Activated CD4-positive, CD25-positive, alpha-beta regulatory T cell treated with anti-CD3 and anti-CD28 coated beads, Interleukin-2, amount 50 U/mL, for 72 hours (primary cell): ENCODE measurements at regions not wholly inside any gene's neighbourhood (a gene's known extent, or its start where the extent isn't known, plus 50 kb on each side); places are given as distances from the start of the nearest gene placed in this dataset.

Experiments
- DNase-seq: peaks from one replicate; pipeline ENCODE4 v3.0.0; 2021

- DNase-seq, result no peak
Observed at GRCh38 chr3:127394031-127394430, 106.2 kb upstream of the PRR20G start.

- no peak for DNase-seq
Observed at GRCh38 chr3:127393131-127393820, 105.4 kb upstream of the PRR20G start.

- no peak for DNase-seq
Observed at GRCh38 chr3:127392156-127392490, 104.3 kb upstream of the PRR20G start.

DNA sequence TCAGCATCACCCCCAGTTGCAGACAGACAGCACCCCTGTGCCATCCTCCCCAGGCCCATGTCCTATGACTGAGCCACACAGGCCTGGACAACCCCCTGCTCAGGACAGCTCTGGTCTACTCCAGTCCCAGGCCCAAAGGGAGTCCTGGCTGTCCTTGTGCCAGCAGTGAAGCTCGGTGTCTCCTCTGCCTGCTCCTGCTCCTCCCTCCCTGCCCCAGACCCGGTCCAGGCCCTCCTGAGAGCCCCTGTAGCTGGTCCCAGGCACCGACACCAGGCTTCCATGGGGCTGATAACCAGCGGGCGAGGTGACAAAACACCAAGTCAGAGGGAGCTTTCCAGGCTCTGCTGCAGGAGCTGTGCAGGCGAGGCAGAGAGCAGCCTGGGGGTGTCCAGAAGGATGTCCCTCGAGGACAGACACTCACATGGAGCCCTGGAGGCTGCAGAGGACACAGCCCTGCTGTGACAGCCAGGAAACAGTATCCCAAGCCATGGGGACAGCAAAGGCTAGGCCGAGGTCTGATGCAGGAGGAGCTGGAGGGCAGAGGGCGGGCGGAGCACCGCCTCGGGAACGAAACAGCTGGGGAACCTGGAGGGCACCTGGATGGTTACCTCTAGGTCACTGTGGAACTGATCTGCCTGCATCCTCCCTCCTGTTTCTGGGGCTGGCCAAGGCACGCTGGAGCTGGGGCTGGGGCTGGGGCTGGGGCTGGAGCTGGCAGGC is 103.8 kb upstream of the PRR20G start:
- no peak for DNase-seq

DNA sequence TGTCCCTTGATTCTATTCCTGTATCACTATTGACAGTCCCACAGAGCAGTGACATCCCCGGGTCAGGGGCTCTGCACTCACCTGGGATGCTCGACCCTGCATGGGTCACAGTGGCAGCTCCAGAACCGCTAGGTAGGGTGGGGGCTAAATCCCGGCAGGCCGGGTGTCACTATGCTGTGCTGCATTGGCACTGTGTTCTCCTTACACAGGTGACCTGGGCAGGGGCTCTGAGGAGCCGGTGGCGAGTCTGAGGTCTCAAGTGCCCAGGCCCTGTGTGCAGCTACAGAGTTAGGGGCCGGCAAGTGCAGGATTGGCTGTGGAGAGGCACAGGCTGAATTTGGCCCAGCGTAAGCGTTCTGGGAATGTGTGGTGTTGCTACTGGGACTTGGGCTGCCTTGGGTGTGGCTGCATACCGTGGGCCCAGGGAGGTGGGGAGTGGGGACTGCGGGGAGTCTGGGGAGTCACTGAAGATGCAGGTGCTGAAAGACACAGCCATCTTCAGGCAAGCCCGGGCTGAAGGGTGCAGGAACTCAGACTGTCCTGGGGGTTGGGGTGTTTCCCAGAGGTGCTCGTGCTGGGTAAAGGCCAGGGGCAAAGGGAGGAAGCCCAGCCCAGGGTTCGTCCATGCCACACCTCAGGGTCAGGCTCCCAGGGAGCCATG is 102.6 kb upstream of the PRR20G start:
- DNase-seq, result no peak

GRCh38 chr3:127389913-127390312 is 102.1 kb upstream of the PRR20G start:
- DNase-seq, result no peak

DNA sequence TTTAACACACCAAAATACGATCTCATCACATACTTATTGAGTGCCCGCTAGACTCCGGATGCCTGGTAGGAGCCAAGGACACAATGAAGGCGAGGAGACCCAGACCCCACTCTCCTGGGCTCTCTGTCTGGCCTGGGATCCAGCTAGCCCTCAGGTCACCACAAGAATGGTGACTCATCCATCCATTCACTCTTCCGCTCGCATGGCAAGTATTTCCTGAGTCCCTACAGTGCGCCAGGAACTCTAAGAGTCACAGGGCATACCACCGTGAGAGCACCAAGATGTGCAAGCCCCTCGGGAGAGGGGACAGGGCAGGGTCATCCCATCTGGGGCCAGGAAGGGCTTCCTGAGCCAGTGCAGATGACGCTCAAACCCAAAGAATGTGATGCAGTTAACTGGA is 101.6 kb upstream of the PRR20G start:
- DNase-seq, result no peak

DNA sequence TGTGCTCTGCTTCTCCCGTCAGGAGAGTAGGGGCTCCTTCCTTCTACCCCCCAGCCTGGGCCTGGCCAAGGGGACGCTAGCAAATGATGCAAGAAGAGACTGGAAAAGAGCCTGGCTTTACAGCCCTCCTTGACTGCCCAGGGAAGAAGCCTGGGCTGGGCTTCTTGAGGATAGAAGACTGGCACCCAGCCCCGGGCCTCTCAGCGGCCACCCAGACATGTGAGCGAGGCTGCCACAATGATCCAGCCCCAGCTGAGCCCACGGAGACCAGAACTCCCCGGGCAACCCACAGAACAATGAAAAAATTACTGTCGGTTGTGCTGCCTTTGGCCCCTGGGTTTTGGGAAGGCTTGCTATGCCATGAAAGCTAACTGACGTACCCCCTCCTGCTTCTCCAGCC is 100.6 kb upstream of the PRR20G start:
- no peak for DNase-seq

- DNase-seq, result no peak
Observed at GRCh38 chr3:127387556-127388153, 99.8 kb upstream of the PRR20G start.

DNA sequence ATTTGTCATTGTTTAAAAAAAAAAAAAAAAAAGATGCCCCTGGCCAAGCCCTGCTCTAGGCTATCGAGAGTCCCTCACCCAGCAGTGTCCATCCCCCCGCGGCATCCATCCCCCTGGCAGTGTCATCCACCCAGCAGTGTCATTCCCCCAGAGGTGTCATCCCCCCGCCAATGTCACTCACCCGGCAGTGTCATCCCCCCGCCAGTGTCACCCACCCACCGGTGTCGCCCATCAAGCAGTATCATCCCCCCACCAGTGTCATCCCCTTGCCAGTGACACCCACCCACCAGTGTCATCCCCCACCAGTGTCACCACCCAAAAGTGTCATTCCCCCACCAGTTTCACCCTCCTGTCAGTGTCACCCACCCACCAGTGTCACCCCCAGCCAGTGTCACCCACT is 99.3 kb upstream of the PRR20G start:
- DNase-seq, result no peak

GRCh38 chr3:127386490-127386889 is 98.6 kb upstream of the PRR20G start:
- no peak for DNase-seq

DNA sequence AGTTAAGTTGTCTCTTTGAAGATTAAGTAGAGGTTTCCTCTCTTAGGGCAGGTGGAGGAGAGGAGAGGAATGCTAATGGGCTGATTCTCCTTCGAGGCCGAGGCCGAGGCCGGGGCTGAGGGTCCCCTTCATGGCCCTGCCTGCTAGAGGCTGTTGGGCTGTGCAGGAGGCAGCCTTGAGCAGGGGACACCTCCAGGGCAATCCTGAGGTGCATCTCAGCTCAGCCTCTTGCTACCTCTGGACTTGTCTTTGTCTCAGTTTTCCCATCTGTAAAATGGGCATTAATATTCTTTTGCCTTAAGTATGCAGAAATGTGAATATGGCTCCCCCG is 97.7 kb upstream of the PRR20G start:
- no peak for DNase-seq

- no peak for DNase-seq
Observed at GRCh38 chr3:127384717-127385539, 97.1 kb upstream of the PRR20G start.

DNA sequence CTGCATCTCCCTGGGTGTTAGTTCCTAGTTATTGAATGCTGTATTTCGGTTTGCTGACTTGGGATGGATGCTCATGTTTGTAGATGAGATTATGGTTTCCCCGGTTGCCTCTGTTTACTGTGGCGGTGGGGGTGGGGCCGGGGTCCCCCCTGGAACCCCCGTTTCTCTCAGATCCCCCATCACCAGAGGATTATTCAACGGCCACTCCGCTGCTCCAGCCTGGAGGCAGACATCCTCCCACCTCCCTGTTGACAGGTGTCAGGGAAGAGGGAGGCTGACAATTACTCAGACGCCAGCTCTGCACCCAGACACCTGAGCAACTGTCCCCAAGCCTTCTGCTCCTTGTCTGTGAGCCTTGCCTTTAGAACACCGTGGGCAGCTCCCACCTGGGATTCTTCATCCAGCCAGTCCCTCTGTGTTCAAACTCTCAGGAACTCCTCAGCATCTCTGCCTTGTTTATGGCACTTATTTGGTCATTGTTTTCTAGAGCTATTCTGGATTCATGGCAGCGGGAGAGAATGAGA is 95.9 kb upstream of the PRR20G start:
- DNase-seq, result no peak

DNA sequence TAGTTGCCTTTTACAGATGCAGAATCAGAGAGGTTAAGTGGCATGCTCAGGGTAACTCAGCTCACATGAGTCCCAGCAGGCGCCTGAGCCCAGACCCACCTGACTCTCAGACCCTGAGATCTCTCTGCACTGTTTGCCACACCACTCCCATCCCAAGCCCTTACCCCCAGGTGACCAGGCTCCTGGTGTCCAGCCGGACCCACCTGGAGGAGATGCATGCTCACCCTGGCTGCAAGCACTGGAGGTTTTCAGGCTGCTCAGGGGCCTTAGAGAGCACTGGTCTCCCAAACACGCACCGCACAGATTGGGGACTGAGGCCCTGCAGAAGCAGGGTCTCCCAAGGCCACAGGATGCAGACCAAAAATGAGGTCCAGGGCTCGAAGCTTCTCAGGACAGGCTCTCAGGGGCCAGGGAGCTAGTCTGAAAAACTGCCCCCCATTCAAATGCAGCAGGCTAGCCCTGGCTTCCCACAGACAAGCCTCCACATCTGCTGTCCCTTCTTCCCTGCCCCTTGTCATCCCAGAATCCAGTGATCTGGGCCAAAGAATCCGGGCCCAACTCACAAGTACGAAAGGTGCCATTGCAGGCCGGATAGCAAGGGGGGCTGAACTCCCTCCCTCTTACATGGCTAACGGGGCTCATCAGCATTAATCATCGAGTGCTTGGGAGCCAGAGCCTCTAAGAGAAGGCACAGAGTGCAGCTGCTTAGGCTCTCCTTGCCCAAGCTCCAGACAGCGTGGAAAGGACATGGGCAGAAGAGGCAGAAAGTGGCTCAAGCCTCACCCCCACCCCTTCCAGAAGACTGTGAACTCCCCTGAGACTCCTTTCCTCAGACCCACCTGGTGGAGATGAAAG is 90.2 kb upstream of the PRR20G start:
- DNase-seq, result no peak

GRCh38 chr3:127375151-127375930 is 87.5 kb upstream of the PRR20G start:
- no peak for DNase-seq

- no peak for DNase-seq
Observed at GRCh38 chr3:127374086-127375010, 86.5 kb upstream of the PRR20G start.

DNA sequence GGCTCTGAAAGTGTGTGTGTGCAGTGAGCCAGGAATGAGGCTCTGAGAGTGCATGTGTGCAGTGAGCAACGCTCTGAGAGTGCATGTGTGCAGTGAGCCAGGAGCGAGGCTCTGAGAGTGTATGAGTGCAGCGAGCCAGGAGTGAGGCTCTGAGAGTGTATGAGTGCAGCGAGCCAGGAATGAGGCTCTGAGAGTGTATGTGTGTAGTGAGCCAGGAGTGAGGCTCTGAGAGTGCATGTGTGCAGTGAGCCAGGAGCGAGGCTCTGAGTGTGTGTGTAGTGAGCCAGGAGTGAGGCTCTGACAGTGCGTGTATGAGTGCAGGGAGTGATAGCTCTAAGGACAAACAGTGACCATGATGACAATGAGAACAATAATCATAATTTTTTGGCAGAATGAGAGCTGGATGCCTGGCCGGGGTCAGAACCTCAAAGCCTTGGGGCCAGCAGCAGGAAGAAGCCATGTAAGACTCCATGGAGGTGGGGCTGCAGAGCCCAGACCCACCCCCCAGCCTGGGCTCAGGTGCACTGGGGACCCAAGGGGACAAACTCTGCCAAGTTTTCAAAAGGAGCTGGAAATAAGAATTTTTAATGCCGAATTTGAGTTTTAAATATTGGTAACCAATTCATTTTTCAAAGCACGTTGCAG is 85.7 kb upstream of the PRR20G start:
- DNase-seq, result no peak

DNA sequence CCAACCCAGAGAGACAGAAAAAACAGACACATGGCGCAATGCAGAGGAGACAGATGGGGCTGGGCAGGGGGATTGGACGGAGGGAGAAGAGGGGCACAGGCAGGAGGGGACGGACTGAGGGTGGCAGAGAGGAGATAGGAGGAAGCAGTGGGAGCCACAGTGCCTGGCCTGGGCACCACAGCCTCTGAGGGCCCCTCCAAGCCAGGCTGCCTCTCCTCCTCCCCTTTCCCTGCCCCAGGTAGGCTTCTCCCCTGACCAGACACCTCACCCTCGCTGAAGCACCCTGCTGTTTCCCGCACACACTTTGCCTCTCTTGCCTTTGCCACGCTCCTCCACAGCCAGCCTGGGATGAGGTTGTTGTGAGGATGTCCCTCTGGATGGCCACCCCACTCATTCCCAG is 84.0 kb upstream of the PRR20G start:
- no peak for DNase-seq
